NB4 (cell line): ENCODE measurements at regions not wholly inside any gene's neighbourhood (a gene's known extent, or its start where the extent isn't known, plus 50 kb on each side); places are given as distances from the start of the nearest gene placed in this dataset.
"Not testable (repeated sequence)": the region's sequence is repeated elsewhere in the genome, so short reads cannot be mapped to it uniquely, and the experiment has no call there.

ENCODE experiments used
- MYC ChIP-seq: IDR thresholded peaks from 2 replicates; pipeline ENCODE4 v1.6.1; 2011; ENCODE audit warnings: low read depth, low read length
- POLR2A ChIP-seq: IDR thresholded peaks from 2 replicates; pipeline ENCODE4 v1.6.1; 2011; ENCODE audit warnings: mild to moderate bottlenecking; ENCODE audit not compliant: insufficient read length; ENCODE audit errors: extremely low read depth
- TF ChIP-seq, protein P1 (sequence below): IDR thresholded peaks from one replicate; pipeline ENCODE4 v1.5.1; 2012; ENCODE audit warnings: low read depth, low read length
- TF ChIP-seq, protein P2 (sequence below): IDR thresholded peaks from 2 replicates; pipeline ENCODE4 v1.6.1; 2011; ENCODE audit warnings: low read depth, low read length

DNA sequence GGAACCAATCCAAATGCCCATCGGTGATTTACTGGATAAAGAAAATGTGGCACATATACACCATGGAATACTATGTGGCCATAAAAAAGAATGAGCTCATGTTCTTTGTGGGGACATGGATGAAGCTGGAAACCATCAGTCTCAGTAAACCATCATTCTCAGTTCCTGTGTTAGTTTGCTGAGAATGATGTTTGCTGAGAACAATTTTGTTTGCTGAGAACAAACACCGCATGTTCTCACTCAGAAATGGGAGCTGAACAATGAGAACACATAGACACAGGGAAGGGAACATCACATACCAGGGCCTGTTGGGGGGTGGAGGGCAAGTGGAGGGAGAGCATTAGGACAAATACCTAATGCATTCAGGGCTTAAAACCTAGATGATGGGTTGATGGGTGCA is 185.5 kb downstream of the ANXA1 start:
- TF ChIP-seq, protein P1, sequence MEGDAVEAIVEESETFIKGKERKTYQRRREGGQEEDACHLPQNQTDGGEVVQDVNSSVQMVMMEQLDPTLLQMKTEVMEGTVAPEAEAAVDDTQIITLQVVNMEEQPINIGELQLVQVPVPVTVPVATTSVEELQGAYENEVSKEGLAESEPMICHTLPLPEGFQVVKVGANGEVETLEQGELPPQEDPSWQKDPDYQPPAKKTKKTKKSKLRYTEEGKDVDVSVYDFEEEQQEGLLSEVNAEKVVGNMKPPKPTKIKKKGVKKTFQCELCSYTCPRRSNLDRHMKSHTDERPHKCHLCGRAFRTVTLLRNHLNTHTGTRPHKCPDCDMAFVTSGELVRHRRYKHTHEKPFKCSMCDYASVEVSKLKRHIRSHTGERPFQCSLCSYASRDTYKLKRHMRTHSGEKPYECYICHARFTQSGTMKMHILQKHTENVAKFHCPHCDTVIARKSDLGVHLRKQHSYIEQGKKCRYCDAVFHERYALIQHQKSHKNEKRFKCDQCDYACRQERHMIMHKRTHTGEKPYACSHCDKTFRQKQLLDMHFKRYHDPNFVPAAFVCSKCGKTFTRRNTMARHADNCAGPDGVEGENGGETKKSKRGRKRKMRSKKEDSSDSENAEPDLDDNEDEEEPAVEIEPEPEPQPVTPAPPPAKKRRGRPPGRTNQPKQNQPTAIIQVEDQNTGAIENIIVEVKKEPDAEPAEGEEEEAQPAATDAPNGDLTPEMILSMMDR, result not testable (repeated sequence)
- not testable (repeated sequence) for TF ChIP-seq POLR2A, MYC
- TF ChIP-seq, protein P2, sequence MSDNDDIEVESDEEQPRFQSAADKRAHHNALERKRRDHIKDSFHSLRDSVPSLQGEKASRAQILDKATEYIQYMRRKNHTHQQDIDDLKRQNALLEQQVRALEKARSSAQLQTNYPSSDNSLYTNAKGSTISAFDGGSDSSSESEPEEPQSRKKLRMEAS, result not testable (repeated sequence)
